ENCODE measurements at regions not wholly inside any gene's neighbourhood (a gene's known extent, or its start where the extent isn't known, plus 50 kb on each side); places are given as distances from the start of the nearest gene placed in this dataset.

GRCh38 chr6:47151232-47151898, 109.2 kb upstream of the ADGRF1 start:
- no peak for DNase-seq (ENCODE audit: low read depth in 2 of 2)

- no peak for DNase-seq (ENCODE audit: low read depth in 2 of 2)
Observed at GRCh38 chr6:47149554-47149953, 107.4 kb upstream of the ADGRF1 start.

- DNase-seq (ENCODE audit: low read depth in 2 of 2), result no peak
Observed at GRCh38 chr6:47149066-47149465, 106.9 kb upstream of the ADGRF1 start.

DNA sequence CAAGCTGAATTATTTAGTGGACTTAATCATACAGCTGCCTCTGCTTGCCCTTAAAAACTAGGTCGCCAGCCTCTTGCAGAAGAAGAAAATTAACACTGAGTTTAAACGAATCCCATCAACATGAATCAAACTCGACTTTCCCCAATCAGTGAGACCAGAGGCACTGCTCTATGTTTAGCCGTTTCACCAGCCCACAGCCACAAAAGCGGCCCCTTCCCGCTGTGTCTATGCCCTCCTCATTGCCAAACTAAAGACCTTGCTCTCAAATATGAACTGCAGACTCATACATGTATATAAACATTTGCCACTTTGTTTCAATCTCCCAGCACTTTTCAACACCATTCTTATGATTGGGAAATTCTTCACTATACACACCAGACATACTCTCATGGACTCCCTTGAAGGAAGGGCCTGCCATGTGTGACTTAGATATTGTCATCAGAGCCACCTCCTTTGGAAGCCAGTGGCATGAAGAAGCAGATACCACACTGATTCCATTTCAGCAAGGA, 105.8 kb upstream of the ADGRF1 start:
- no peak for DNase-seq (ENCODE audit: low read depth in 2 of 2)

DNA sequence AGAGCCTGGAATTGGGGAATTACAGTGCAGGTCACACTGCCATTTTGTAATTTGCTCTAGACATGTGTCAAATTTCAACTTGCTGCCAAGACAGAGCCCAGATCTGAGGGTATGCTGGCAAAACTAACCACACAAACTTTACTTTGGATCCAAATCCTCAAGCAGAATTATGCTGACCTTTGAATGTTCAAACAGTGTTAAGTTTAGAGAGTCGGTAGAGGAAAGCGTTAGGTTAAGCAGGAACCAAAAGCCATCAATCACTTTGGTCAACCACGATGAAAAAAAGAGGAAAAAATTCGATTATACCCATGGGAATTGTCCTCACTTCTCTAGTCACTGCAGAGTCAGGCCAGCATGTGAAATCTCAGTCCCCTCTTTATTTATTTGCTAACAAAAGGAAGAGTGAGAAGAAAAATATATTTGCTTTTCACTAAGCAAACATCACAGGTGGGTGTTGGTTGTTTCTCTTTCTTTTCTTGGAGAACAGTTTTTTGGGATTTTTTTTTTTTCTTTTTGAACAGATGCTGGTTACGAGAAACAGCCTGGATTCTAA, 105.1 kb upstream of the ADGRF1 start:
- no peak for DNase-seq (ENCODE audit: low read depth in 2 of 2)

DNA sequence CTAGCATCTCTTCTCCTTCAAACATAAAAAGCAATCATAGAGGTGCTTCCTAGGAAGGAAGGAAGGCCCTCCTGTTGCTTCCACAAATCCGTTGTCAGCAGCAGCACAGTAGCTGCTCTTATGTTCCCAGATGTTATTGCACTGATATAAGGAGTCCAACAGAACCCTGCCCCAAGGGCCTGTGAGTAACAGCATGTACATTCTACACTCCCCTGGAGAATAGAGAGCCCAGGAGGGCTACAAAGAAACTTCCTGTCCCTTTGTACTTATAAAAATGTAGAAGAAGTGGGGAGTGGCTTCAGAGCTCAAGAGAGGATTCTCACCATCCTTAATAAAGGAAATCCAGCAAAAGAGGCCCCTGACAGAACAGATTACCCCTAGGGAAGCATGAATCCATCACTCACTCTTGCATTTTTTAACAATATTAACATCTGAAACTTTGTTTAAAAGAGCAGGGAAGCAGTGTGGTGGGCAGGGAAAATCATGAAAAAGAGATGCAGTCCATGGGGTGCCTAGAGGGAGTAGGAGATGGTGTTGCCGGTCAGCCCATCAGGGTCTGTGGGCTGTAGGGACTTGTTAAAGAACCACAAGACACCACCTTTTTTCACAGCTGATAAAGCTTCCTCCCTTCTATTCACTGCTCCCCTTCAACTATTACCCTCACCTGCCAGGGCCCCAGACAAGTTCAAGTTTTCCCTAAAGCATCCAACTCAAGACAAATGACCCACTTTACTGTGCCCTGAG, 104.5 kb upstream of the ADGRF1 start:
- DNase-seq (ENCODE audit: low read depth in 2 of 2), result no peak

DNA sequence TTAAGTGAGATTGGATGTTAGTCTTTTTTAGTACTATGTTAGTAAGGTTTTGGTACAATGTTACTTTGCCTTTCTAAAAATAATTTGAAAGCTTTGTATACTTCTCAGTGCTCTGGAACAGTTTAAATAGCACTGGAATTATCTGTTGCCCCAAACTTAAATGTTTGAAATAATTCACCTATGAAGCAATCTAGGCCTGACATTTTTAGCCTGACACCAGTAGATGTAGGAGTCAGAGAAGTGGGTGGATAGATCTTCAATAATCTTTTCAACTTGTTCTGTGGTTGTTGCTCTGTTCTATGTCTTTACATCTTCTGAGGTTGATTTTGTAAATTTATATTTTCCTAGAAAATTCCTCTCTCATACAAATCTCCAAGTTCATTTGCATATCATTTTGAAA, 103.1 kb upstream of the ADGRF1 start:
- no peak for DNase-seq (ENCODE audit: low read depth in 2 of 2)

- no peak for DNase-seq (ENCODE audit: low read depth in 2 of 2)
Observed at GRCh38 chr6:47144306-47144705, 102.2 kb upstream of the ADGRF1 start.

GRCh38 chr6:47141963-47142362, 99.8 kb upstream of the ADGRF1 start:
- DNase-seq (ENCODE audit: low read depth in 2 of 2), result no peak

DNA sequence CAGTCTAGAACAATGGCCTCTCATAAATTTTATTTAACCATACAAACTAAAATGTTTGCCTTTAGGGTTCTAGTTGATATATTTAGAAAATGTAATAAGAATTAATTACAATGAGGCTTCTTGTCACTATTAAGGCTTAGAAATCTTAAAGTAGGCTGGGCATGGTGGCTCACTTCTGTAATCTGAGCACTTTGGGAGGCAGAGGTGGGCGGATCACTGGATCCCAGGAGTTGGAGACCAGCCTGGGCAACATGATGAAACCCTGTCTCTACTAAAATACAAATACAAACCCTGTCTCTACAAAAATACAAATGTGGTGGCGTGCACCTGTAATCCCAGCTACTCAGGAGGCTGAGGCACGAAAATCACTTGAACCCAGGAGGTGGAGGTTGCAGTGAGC, 99.0 kb upstream of the ADGRF1 start:
- no peak for DNase-seq (ENCODE audit: low read depth in 2 of 2)

DNA sequence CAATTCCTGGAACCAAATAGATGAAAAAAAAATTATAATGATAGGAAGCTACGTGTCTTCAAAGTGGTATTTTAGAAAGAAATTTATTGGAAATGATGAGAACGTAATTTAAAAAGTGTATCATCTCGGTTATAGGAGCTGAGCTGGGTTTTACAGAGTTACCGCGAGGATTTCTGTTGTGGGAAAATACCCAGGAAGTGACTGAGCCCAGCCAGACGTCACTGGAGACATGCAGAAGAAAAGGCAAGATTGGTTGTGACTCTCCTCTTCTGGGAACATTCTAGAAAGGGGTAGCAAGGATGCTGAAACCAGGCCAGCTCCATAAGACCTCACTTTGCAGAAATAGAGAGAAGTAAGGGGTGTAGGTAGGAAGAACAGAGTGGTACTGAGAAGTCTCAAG, 95.9 kb upstream of the ADGRF1 start:
- no peak for DNase-seq (ENCODE audit: low read depth in 2 of 2)

DNA sequence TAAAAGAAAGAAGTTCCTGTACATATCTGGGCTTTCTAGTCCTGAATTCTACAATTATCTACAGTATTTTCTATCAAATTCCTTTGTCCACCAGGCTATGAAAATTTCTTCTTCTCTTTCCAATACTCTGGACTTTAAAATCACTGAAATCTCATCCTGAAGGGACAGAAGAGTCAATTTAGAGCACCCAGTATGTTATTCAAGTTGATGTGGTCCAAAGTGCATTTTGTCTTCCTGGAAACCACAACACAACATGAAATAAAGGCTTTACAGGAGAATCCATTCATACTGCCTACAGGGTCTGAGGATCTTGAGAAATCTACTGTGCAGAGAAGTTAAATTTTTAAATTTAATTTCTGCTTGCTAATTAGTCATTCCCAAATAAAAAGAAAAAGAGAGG, 94.9 kb upstream of the ADGRF1 start:
- no peak for DNase-seq (ENCODE audit: low read depth in 2 of 2)

DNA sequence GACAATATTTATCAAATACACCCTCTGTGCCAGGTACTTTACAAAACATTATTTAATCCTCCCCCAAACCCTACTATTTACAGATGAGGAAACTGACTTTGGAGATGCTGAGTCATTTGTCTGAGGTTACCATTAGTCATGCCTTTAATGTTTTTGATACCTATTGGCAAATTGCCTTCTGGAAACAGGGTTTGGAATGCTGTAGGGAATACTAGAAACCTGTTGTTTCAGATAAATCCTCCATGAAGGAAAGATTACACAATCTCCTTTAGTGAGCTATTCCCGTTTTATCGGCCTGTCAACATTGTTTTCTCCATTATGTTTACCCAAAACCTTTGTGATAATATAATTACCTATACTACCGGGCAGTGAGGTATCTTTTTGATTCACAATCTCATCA, 93.6 kb upstream of the ADGRF1 start:
- no peak for DNase-seq (ENCODE audit: low read depth in 2 of 2)

DNA sequence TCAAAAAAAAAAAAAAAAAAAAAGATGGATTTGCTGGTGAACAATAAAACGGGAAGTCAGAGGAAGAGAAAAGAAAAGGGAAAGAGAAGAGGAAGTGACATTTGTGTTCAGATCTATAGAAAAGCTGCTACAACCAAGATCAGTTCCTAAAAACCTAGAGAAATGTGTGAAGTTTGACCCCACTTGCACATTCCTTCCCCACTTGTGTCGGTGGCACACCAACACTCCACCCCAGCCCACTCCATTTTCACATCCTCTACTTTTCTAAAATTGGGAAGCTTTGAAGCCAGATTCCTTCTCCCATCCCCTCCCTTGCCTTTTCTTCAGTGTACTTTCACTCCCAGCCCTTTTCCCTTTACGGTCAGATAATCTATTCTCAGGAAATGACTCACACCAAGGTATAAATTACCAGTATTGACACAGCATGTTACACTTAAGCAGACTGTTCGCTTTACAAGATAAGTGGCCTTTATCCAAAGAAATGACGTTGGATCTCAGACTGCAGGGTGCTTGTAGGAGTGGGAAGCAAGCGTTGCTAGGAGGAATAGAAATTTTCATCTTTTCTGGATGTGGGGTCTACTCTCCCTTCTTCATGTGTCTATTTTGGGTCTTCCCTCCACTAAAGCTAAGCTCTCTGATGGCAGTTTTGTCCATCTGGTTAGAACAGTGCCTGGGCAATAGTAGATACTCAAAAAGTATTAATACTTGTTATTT, 92.5 kb upstream of the ADGRF1 start:
- no peak for DNase-seq (ENCODE audit: low read depth in 2 of 2)

- DNase-seq (ENCODE audit: low read depth in 2 of 2), result no peak
Observed at GRCh38 chr6:47133230-47134000, 91.3 kb upstream of the ADGRF1 start.

- DNase-seq (ENCODE audit: low read depth in 2 of 2), result no peak
Observed at GRCh38 chr6:47132724-47133123, 90.6 kb upstream of the ADGRF1 start.

GRCh38 chr6:47131773-47132172, 89.6 kb upstream of the ADGRF1 start:
- no peak for DNase-seq (ENCODE audit: low read depth in 2 of 2)

- DNase-seq (ENCODE audit: low read depth in 2 of 2), result no peak
Observed at GRCh38 chr6:47130086-47130485, 88.0 kb upstream of the ADGRF1 start.

GRCh38 chr6:47129129-47129528, 87.0 kb upstream of the ADGRF1 start:
- DNase-seq (ENCODE audit: low read depth in 2 of 2), result no peak

DNA sequence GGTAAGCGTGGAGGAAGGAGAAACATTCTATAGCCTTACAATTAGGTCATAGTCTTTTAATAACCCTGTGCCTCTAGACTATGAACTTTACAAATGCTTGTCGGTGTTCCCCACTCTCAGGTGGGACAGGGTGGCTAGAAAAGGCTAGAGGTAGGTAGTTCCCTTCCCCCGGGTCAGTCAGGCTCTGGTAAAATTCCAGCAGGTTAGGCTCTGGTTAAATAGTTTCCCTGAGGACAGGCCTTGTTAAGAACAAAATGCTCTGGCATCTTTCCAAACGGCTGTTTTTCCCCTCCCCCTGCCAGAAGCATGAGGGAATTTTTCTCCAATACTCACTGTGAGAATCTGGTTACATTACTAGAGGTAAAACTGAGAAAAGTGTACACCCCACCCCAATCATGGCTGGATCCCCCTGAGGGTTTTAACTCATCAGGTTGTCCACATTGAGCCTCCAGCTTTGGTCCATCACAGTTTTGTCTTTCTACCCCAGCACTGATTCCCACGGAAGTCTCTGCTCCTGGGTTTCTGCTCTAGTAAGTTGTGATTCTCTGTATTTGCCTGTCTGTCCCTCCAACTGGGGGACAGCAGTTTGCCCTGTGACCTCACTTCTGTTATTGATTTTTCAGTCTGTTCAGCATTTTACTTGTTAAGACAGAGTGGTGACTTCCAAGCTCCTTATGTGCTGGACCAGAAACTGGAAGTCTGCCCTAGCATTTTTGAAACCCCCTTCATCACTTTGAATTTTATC, 84.7 kb upstream of the ADGRF1 start:
- no peak for DNase-seq (ENCODE audit: low read depth in 2 of 2)

DNA sequence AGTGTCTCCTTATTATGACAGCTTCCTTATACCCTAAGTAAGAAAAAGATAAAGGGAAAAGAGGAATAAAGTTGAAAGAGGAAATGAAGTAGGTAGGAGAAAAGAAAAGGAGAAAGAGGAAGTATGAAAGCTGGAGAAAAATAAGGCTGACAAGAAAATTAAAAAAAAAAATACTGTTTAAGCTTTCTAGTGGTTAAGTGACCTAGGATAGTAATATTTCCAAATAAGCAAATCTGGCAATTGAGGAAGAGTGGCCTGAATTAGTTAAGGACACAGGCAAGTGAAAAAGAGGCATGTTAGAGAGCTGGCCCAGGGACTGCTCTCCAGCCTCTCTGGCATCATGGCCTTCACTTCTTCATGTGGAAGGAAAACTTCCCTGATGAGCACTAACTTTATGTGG, 76.5 kb upstream of the ADGRF1 start:
- no peak for DNase-seq (ENCODE audit: low read depth in 2 of 2)
